Stimulated activated CD8-positive, alpha-beta memory T cell treated with anti-CD3 and anti-CD28 coated beads, Interleukin-15, amount 100 ng/mL, for 4 hours (primary cell): ENCODE measurements at regions not wholly inside any gene's neighbourhood (a gene's known extent, or its start where the extent isn't known, plus 50 kb on each side); places are given as distances from the start of the nearest gene placed in this dataset.
"Not testable (repeated sequence)": the region's sequence is repeated elsewhere in the genome, so short reads cannot be mapped to it uniquely, and the experiment has no call there.

Experiments
- DNase-seq, 2 donors: peaks; one replicate each; pipeline ENCODE4 v3.0.0-alpha.2; 2020; ENCODE audit warnings: low read depth in 2 of 2

- DNase-seq, result no peak
These were observed 1072.1 kb downstream of the NXPH1 start for GRCh38 chr7:9505516-9505915.

- no peak for DNase-seq
These were observed 1073.9 kb downstream of the NXPH1 start for GRCh38 chr7:9507290-9507689.

GRCh38 chr7:9516662-9517061 is 1083.3 kb downstream of the NXPH1 start:
- no peak for DNase-seq

- no peak for DNase-seq
These were observed 1090.2 kb downstream of the NXPH1 start for GRCh38 chr7:9523579-9523978.

GRCh38 chr7:9552431-9552830 is 1119.0 kb downstream of the NXPH1 start:
- not testable (repeated sequence) for DNase-seq

GRCh38 chr7:9557853-9558252 is 1124.4 kb downstream of the NXPH1 start:
- no peak for DNase-seq

GRCh38 chr7:9575716-9576115 is 1142.3 kb downstream of the NXPH1 start:
- no peak for DNase-seq

- DNase-seq, result no peak
These were observed 1149.4 kb downstream of the NXPH1 start for GRCh38 chr7:9582824-9583223.

GRCh38 chr7:9598411-9598810 is 1165.0 kb downstream of the NXPH1 start:
- DNase-seq, result no peak

- no peak for DNase-seq
These were observed 1167.6 kb downstream of the NXPH1 start for GRCh38 chr7:9600974-9601373.

GRCh38 chr7:9603291-9603690 is 1169.9 kb downstream of the NXPH1 start:
- DNase-seq, result no peak

- DNase-seq, result no peak
These were observed 1175.2 kb downstream of the NXPH1 start for GRCh38 chr7:9608560-9608959.

GRCh38 chr7:9620899-9621298 is 1187.5 kb downstream of the NXPH1 start:
- DNase-seq, result not testable (repeated sequence)

- DNase-seq, result not testable (repeated sequence)
These were observed 1188.0 kb downstream of the NXPH1 start for GRCh38 chr7:9621306-9621902.

GRCh38 chr7:9621927-9622326 is 1188.5 kb downstream of the NXPH1 start:
- DNase-seq, result no peak

GRCh38 chr7:9625953-9626352 is 1192.5 kb downstream of the NXPH1 start:
- DNase-seq, result no peak

GRCh38 chr7:9645756-9646155 is 1212.3 kb downstream of the NXPH1 start:
- DNase-seq, result no peak

- DNase-seq, result no peak
These were observed 1223.8 kb downstream of the NXPH1 start for GRCh38 chr7:9657257-9657656.

GRCh38 chr7:9671979-9672917 is 1238.8 kb downstream of the NXPH1 start:
- DNase-seq, result no peak

- DNase-seq, result no peak
These were observed 1247.3 kb downstream of the NXPH1 start for GRCh38 chr7:9680713-9681112.

- no peak for DNase-seq
These were observed 1247.9 kb downstream of the NXPH1 start for GRCh38 chr7:9681284-9681683.

GRCh38 chr7:9691286-9691685 is 1257.9 kb downstream of the NXPH1 start:
- no peak for DNase-seq

- DNase-seq, result no peak
These were observed 1265.0 kb downstream of the NXPH1 start for GRCh38 chr7:9698375-9698774.
